ENCODE measurements at regions not wholly inside any gene's neighbourhood (a gene's known extent, or its start where the extent isn't known, plus 50 kb on each side); places are given as distances from the start of the nearest gene placed in this dataset.

DNA sequence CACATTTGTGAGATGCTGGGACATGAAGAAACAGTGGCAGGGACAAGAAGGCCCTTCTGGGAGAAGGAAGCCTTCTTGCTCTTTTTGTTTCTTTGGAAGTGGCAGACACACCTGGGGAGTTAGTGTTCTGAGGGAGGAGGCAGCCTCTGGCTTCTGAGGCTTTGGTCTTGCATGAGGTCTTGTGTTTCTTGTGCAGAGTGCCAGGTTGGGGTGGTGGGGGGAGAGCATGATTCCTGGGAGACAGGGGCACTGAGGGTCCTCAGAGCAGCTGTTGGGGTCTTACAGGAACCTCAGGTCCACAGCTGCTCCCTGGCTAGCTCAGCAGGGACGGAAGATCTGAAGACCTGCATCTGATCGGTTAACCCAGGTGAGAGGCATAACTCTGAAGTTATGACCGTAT lies 167.5 kb upstream of the ZNF536 start:
- no peak for DNase-seq
- H3K9me3 ChIP-seq = no peaks in the 10 kb centered on the region
- H3K36me3 ChIP-seq = no peaks in the 10 kb centered on the region
- whole genome bisulfite sequencing, 2 donors = 93 to 97% methylated on average over 3 of the region's 3 CpGs
- H3K27me3 ChIP-seq = no peaks in the 10 kb centered on the region
- no peaks in the 10 kb centered on the region for H3K4me1 ChIP-seq
- no peak overlapping the region for H3K4me3 ChIP-seq (replicated peaks in 1 of 3)
- intact Hi-C loops (cut with DNase I) = no loop called here
- H3K27ac ChIP-seq = no peak overlapping the region
- TF ChIP-seq, protein P1, sequence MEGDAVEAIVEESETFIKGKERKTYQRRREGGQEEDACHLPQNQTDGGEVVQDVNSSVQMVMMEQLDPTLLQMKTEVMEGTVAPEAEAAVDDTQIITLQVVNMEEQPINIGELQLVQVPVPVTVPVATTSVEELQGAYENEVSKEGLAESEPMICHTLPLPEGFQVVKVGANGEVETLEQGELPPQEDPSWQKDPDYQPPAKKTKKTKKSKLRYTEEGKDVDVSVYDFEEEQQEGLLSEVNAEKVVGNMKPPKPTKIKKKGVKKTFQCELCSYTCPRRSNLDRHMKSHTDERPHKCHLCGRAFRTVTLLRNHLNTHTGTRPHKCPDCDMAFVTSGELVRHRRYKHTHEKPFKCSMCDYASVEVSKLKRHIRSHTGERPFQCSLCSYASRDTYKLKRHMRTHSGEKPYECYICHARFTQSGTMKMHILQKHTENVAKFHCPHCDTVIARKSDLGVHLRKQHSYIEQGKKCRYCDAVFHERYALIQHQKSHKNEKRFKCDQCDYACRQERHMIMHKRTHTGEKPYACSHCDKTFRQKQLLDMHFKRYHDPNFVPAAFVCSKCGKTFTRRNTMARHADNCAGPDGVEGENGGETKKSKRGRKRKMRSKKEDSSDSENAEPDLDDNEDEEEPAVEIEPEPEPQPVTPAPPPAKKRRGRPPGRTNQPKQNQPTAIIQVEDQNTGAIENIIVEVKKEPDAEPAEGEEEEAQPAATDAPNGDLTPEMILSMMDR (IDR thresholded peaks at IDR 0.05) = no peak
- no peak for TF ChIP-seq POLR2A (IDR thresholded peaks at IDR 0.05)

DNA sequence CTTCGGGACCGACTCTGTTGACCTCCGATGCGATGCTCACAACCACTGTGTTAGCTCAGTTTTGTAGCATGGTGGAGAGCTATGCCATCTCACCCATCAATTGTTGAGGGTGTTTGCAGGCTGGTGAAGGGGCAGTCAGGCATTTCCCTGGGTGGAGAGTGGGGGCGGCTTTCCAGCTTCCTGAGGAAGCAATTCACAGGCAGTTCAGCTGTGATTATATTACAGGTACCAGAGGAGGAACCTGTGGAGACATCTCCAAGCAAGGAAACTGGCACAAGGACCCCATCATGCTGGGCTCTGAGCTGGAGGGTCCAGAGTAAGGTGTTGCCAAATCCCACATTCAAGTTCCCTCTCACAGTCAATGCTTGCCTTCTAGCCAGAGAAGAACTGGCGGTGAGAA lies 166.0 kb upstream of the ZNF536 start:
- DNase-seq = no peak
- WGBS, 2 donors = 89 to 93% methylated on average over 6 of the region's 6 CpGs
- Histone ChIP-seq H3K36me3 (no peaks in the 10 kb centered on the region), H3K27ac (no peak overlapping the region), H3K9me3 (no peaks in the 10 kb centered on the region), H3K27me3 (no peaks in the 10 kb centered on the region), H3K4me1 (no peaks in the 10 kb centered on the region), H3K4me3 (replicated peaks in 1 of 3) (no peak overlapping the region)
- TF ChIP-seq, protein P1 (IDR thresholded peaks at IDR 0.05) = no peak
- no peak for TF ChIP-seq POLR2A (IDR thresholded peaks at IDR 0.05)
- intact Hi-C loops (cut with DNase I) = no loop called here

- no peak overlapping the region for H3K4me3 ChIP-seq (replicated peaks in 1 of 3)
- intact Hi-C loops (cut with DNase I) = no loop called here
- no peaks in the 10 kb centered on the region for H3K27me3 ChIP-seq
- no peak for DNase-seq
- H3K36me3 ChIP-seq = no peaks in the 10 kb centered on the region
- H3K4me1 ChIP-seq = no peaks in the 10 kb centered on the region
- TF ChIP-seq, protein P1 (IDR thresholded peaks at IDR 0.05) = no peak
- TF ChIP-seq POLR2A (IDR thresholded peaks at IDR 0.05) = no peak
- 79 to 87% methylated on average over 6 of the region's 6 CpGs for WGBS, 2 donors
- H3K9me3 ChIP-seq = no peaks in the 10 kb centered on the region
- H3K27ac ChIP-seq = no peak overlapping the region
These were observed 164.8 kb upstream of the ZNF536 start for GRCh38 chr19:30207357-30207756.

DNA sequence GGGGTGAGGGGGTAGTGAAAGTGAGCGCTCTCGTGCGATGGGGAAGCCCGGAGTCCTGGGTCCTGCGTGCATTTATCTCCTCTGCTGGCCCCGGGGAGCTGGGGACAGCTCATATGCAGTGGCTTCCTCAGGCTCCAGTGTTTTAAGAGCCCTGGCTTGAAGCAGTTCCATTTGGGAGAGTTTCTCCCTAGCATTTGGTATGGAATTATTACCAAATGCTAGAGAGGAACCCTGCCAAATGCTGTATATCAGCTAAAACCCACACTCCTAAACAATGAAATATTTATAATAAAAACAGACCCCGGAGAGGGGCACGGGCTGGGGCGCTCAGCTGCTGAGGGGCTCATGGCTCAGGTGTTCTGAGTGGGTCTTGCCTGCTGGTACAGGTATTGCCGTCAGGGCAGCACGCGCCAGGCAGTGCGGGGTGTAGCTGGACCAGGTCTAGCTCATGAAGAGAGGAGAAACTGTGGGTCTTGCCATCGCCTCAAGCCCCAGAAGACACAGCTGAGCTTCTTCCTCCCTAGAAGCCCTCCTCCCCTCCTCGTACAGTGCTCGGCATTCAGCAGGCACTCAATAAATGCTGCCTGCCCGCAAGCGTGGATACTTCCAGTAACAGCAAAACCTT lies 163.6 kb upstream of the ZNF536 start:
- H3K9me3 ChIP-seq = no peaks in the 10 kb centered on the region
- TF ChIP-seq POLR2A (IDR thresholded peaks at IDR 0.05) = no peak
- TF ChIP-seq, protein P1 (IDR thresholded peaks at IDR 0.05) = no peak
- WGBS, 2 donors = 88 to 91% methylated on average over 18 of the region's 18 CpGs
- intact Hi-C loops (cut with DNase I) = no loop called here
- no peaks in the 10 kb centered on the region for H3K27me3 ChIP-seq
- no peak for DNase-seq
- no peaks in the 10 kb centered on the region for H3K36me3 ChIP-seq
- no peak overlapping the region for H3K4me3 ChIP-seq (replicated peaks in 1 of 3)
- H3K4me1 ChIP-seq = no peaks in the 10 kb centered on the region
- H3K27ac ChIP-seq = no peak overlapping the region

GRCh38 chr19:30209617-30210600 lies 162.3 kb upstream of the ZNF536 start:
- Histone ChIP-seq H3K27ac (no peak overlapping the region), H3K36me3 (no peaks in the 10 kb centered on the region), H3K4me1 (no peaks in the 10 kb centered on the region), H3K27me3 (no peaks in the 10 kb centered on the region), H3K4me3 (replicated peaks in 1 of 3) (no peak overlapping the region), H3K9me3 (no peaks in the 10 kb centered on the region)
- intact Hi-C loops (cut with DNase I) = no loop called here
- 75 to 80% methylated on average over 19 of the region's 19 CpGs for WGBS, 2 donors
- no peak for DNase-seq
- TF ChIP-seq POLR2A (IDR thresholded peaks at IDR 0.05) = no peak
- TF ChIP-seq, protein P1 (IDR thresholded peaks at IDR 0.05) = no peak

Data from thyroid gland (tissue), 4 donors.